ENCODE measurements at regions not wholly inside any gene's neighbourhood (a gene's known extent, or its start where the extent isn't known, plus 50 kb on each side); places are given as distances from the start of the nearest gene placed in this dataset.

- Histone ChIP-seq H3K9ac (ENCODE audit: low read length) (no peak overlapping the region), H3K4me3 (ENCODE audit: low read length) (no peak overlapping the region), H3K4me1 (ENCODE audit: control insufficient read depth, insufficient read depth, low read length) (no peaks in the 10 kb centered on the region), H3K27ac (ENCODE audit: low read depth, low read length) (no peak overlapping the region), H3K27me3 (ENCODE audit: control insufficient read depth, insufficient read depth, low read length) (no peaks in the 10 kb centered on the region), H3K36me3 (ENCODE audit: control insufficient read depth, insufficient read depth, low read length) (no peaks in the 10 kb centered on the region)
These were observed 76.0 kb upstream of the GIMD1 start for GRCh38 chr4:106444557-106444956.

- Histone ChIP-seq H3K27me3 (ENCODE audit: control insufficient read depth, insufficient read depth, low read length) (no peaks in the 10 kb centered on the region), H3K9ac (ENCODE audit: low read length) (no peak overlapping the region), H3K27ac (ENCODE audit: low read depth, low read length) (no peak overlapping the region), H3K4me1 (ENCODE audit: control insufficient read depth, insufficient read depth, low read length) (no peaks in the 10 kb centered on the region), H3K36me3 (ENCODE audit: control insufficient read depth, insufficient read depth, low read length) (no peaks in the 10 kb centered on the region), H3K4me3 (ENCODE audit: low read length) (no peak overlapping the region)
These were observed 62.2 kb upstream of the GIMD1 start for GRCh38 chr4:106430797-106431196.

- no peak overlapping the region for H3K27ac ChIP-seq (ENCODE audit: low read depth, low read length)
- no peaks in the 10 kb centered on the region for H3K27me3 ChIP-seq (ENCODE audit: control insufficient read depth, insufficient read depth, low read length)
- H3K36me3 ChIP-seq (ENCODE audit: control insufficient read depth, insufficient read depth, low read length), result no peaks in the 10 kb centered on the region
- H3K4me3 ChIP-seq (ENCODE audit: low read length), result no peak overlapping the region
- H3K9ac ChIP-seq (ENCODE audit: low read length), result no peak overlapping the region
- H3K4me1 ChIP-seq (ENCODE audit: control insufficient read depth, insufficient read depth, low read length), result no peaks in the 10 kb centered on the region
These were observed 61.3 kb upstream of the GIMD1 start for GRCh38 chr4:106429885-106430284.

DNA sequence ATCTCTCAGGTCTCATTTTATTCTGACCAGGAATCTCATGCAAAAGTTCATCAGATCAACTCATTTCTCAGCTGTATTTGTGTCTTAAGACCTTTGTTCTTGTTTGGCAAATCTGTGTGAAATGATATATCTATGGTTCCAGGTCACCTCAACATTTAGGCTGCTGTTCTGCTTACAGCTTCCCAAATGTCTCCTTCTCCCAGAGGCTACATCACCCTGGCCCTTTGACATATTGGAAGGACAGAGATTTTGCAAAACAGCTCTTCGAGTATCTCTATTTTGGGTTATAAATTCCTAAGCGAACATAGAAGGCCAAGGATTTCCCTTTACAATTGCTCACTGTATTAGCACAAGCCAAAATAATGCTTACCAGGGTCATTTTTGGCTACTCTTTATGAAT is 57.5 kb upstream of the GIMD1 start:
- Histone ChIP-seq H3K9ac (ENCODE audit: low read length) (no peak overlapping the region), H3K4me3 (ENCODE audit: low read length) (no peak overlapping the region), H3K36me3 (ENCODE audit: control insufficient read depth, insufficient read depth, low read length) (no peaks in the 10 kb centered on the region)

GRCh38 chr4:106425576-106425975 is 57.0 kb upstream of the GIMD1 start:
- H3K4me3 ChIP-seq (ENCODE audit: low read length), result no peak overlapping the region
- no peaks in the 10 kb centered on the region for H3K27me3 ChIP-seq (ENCODE audit: control insufficient read depth, insufficient read depth, low read length)
- no peaks in the 10 kb centered on the region for H3K4me1 ChIP-seq (ENCODE audit: control insufficient read depth, insufficient read depth, low read length)
- no peaks in the 10 kb centered on the region for H3K36me3 ChIP-seq (ENCODE audit: control insufficient read depth, insufficient read depth, low read length)
- no peak overlapping the region for H3K9ac ChIP-seq (ENCODE audit: low read length)
- no peak overlapping the region for H3K27ac ChIP-seq (ENCODE audit: low read depth, low read length)

More for the DNA sequence above, 57.5 kb upstream of the GIMD1 start:
- H3K4me1 ChIP-seq (ENCODE audit: control insufficient read depth, insufficient read depth, low read length), result no peaks in the 10 kb centered on the region
- no peak overlapping the region for H3K27ac ChIP-seq (ENCODE audit: low read depth, low read length)
- H3K27me3 ChIP-seq (ENCODE audit: control insufficient read depth, insufficient read depth, low read length), result no peaks in the 10 kb centered on the region

DNA sequence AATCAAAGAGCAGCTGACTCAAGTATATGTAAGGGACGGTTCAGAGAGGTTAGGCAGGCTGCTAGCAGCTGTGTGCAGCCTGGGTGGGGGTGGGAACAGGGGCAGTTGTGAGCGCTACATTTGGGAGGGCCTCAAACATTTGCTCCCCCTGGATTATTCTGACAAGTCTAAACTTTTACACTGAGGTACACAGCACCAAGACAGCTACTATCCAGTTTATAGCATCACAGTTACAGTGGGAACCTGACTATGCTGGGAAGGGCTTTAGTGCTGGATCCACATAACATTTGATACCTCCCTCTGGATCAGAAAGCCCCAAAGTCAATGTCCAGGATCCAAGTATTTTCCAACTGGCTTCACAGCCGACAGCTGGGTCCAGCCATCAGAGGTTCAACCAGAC is 55.8 kb upstream of the GIMD1 start:
- Histone ChIP-seq H3K9ac (ENCODE audit: low read length) (no peak overlapping the region), H3K36me3 (ENCODE audit: control insufficient read depth, insufficient read depth, low read length) (no peaks in the 10 kb centered on the region), H3K4me1 (ENCODE audit: control insufficient read depth, insufficient read depth, low read length) (no peaks in the 10 kb centered on the region), H3K27me3 (ENCODE audit: control insufficient read depth, insufficient read depth, low read length) (no peaks in the 10 kb centered on the region), H3K4me3 (ENCODE audit: low read length) (no peak overlapping the region), H3K27ac (ENCODE audit: low read depth, low read length) (no peak overlapping the region)

GRCh38 chr4:106423791-106424190 is 55.2 kb upstream of the GIMD1 start:
- H3K27me3 ChIP-seq (ENCODE audit: control insufficient read depth, insufficient read depth, low read length), result no peaks in the 10 kb centered on the region

GRCh38 chr4:106422766-106423165 is 54.2 kb upstream of the GIMD1 start:
- Histone ChIP-seq H3K4me3 (ENCODE audit: low read length) (no peak overlapping the region), H3K27ac (ENCODE audit: low read depth, low read length) (no peak overlapping the region), H3K36me3 (ENCODE audit: control insufficient read depth, insufficient read depth, low read length) (no peaks in the 10 kb centered on the region), H3K27me3 (ENCODE audit: control insufficient read depth, insufficient read depth, low read length) (no peaks in the 10 kb centered on the region), H3K4me1 (ENCODE audit: control insufficient read depth, insufficient read depth, low read length) (no peaks in the 10 kb centered on the region), H3K9ac (ENCODE audit: low read length) (no peak overlapping the region)

More at GRCh38 chr4:106423791-106424190, 55.2 kb upstream of the GIMD1 start:
- Histone ChIP-seq H3K9ac (ENCODE audit: low read length) (no peak overlapping the region), H3K27ac (ENCODE audit: low read depth, low read length) (no peak overlapping the region), H3K4me1 (ENCODE audit: control insufficient read depth, insufficient read depth, low read length) (no peaks in the 10 kb centered on the region), H3K4me3 (ENCODE audit: low read length) (no peak overlapping the region), H3K36me3 (ENCODE audit: control insufficient read depth, insufficient read depth, low read length) (no peaks in the 10 kb centered on the region)

DNA sequence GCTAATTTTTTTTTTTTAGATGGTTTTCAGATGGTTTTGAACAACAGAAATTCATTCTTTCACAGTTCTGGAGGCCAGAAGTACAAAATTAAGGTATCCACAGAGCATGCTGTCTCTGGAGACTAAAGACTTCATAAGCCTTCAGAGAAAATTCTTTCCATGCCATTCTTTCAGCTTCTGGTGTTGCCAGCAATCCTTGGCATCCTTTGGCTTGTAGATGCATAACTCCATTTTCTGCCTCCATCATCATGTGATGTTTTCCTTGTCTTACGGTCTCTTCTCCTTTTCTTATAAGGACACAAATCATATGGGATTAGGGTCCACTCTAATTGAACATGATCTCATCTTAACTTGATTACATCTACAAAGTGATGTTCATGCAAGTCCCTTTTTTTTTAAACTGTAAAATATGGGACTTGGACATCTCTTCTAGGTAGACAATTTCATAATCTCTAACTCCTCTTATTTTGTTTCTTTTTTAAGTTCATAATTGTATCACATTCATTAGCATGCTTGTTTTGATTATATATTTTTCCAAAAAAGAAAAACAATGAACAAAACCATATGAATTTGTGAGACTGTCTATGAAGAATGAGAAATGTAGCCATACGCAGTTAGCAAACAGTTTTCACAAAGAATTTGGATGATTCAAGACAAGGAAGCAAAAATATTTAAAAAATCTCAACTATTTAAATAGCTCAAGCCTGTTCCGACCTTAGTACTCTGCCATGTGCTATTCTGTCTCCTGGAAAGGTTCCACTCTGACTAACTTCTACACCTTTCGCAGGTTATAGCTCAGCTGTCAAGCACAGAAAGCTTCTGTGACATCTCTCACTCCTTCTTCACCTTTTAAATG is 53.1 kb upstream of the GIMD1 start:
- Histone ChIP-seq H3K4me1 (ENCODE audit: control insufficient read depth, insufficient read depth, low read length) (no peaks in the 10 kb centered on the region), H3K27ac (ENCODE audit: low read depth, low read length) (no peak overlapping the region), H3K27me3 (ENCODE audit: control insufficient read depth, insufficient read depth, low read length) (no peaks in the 10 kb centered on the region), H3K9ac (ENCODE audit: low read length) (no peak overlapping the region), H3K4me3 (ENCODE audit: low read length) (no peak overlapping the region), H3K36me3 (ENCODE audit: control insufficient read depth, insufficient read depth, low read length) (no peaks in the 10 kb centered on the region)

DNA sequence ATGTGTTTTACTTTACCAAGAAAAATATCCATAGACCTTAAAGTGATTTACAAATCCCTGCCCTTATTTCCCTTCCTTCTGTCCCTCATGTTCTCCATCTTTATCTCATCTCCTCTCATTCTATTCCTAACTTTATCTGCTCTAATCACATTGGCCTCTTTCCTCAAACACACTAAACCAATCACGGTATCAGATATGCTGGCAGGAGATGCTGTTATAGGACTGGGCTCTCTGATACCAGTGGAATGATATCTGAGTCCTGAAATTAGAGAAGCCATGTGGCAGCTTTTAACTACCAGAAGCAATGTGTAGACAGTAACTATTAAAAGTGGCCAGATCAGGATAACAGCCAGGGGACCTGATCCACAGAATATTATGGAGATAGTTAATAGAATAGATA is 49.9 kb upstream of the GIMD1 start:
- H3K36me3 ChIP-seq (ENCODE audit: control insufficient read depth, insufficient read depth, low read length), result no peaks in the 10 kb centered on the region
- H3K27ac ChIP-seq (ENCODE audit: low read depth, low read length), result no peak overlapping the region
- H3K4me1 ChIP-seq (ENCODE audit: control insufficient read depth, insufficient read depth, low read length), result no peaks in the 10 kb centered on the region
- no peaks in the 10 kb centered on the region for H3K27me3 ChIP-seq (ENCODE audit: control insufficient read depth, insufficient read depth, low read length)
- H3K4me3 ChIP-seq (ENCODE audit: low read length), result no peak overlapping the region
- H3K9ac ChIP-seq (ENCODE audit: low read length), result no peak overlapping the region

Measured in rectal smooth muscle tissue (tissue), 1 donor.